ENCODE measurements at regions not wholly inside any gene's neighbourhood (a gene's known extent, or its start where the extent isn't known, plus 50 kb on each side); places are given as distances from the start of the nearest gene placed in this dataset.

DNA sequence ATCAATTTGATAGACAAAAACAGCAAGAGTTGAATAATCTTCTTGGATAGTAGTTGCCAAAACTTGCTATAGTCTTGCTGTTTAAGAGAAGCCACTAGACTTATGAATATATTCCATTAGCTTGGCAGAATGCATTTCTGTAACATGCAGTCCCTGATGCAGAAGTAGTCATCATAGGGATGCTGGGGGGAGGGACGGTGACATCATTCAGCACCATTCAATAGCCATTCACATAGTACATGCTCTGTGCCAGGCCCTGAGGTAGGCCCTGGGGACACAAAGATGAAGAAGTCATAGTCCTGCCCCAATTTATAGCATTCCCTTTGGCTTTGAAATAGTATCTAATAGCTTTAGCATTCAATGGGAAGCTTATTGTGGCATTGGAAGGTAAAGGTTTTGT is 185.5 kb upstream of the AFF2 start:
- TF ChIP-seq, protein P1, sequence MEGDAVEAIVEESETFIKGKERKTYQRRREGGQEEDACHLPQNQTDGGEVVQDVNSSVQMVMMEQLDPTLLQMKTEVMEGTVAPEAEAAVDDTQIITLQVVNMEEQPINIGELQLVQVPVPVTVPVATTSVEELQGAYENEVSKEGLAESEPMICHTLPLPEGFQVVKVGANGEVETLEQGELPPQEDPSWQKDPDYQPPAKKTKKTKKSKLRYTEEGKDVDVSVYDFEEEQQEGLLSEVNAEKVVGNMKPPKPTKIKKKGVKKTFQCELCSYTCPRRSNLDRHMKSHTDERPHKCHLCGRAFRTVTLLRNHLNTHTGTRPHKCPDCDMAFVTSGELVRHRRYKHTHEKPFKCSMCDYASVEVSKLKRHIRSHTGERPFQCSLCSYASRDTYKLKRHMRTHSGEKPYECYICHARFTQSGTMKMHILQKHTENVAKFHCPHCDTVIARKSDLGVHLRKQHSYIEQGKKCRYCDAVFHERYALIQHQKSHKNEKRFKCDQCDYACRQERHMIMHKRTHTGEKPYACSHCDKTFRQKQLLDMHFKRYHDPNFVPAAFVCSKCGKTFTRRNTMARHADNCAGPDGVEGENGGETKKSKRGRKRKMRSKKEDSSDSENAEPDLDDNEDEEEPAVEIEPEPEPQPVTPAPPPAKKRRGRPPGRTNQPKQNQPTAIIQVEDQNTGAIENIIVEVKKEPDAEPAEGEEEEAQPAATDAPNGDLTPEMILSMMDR (IDR thresholded peaks at IDR 0.05; ENCODE audit: partially characterized antibody, unreplicated experiment) = no peak
- Mint-ChIP-seq H3K4me1 (ENCODE audit: low read depth, unreplicated experiment) (no peaks in the 10 kb centered on the region), H3K4me3 (ENCODE audit: unreplicated experiment) (no peak overlapping the region), H3K27me3 (ENCODE audit: unreplicated experiment) (peaks cover 1% of the 10 kb centered on the region), H3K27ac (ENCODE audit: unreplicated experiment) (no peak overlapping the region), H3K9me3 (ENCODE audit: unreplicated experiment) (peaks cover 3% of the 10 kb centered on the region), H3K36me3 (ENCODE audit: unreplicated experiment) (no peaks in the 10 kb centered on the region)
- no peak for DNase-seq

DNA sequence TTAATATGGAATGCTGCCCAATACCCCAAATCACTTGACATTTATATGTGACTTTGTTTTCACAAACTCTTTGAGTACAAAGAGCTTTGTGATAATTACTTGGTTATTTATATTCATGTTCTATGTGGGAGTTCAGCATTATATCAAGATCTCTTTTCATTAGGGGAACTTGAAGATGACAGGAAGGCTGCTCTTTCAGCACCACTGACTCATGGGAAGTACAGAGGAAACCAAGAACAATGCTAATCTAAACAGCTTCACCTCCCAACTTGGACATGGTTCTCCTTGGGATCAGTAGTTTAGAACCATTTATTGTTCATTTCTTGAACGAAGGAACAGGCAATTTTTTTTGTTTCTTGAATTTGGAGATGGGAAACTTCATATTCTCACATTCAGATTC is 184.0 kb upstream of the AFF2 start:
- Mint-ChIP-seq H3K27ac (ENCODE audit: unreplicated experiment) (no peak overlapping the region), H3K27me3 (ENCODE audit: unreplicated experiment) (peaks cover 1% of the 10 kb centered on the region), H3K9me3 (ENCODE audit: unreplicated experiment) (peaks cover 3% of the 10 kb centered on the region), H3K4me1 (ENCODE audit: low read depth, unreplicated experiment) (no peaks in the 10 kb centered on the region), H3K4me3 (ENCODE audit: unreplicated experiment) (no peak overlapping the region), H3K36me3 (ENCODE audit: unreplicated experiment) (no peaks in the 10 kb centered on the region)
- TF ChIP-seq, protein P1 (IDR thresholded peaks at IDR 0.05; ENCODE audit: partially characterized antibody, unreplicated experiment) = no peak
- DNase-seq = no peak

DNA sequence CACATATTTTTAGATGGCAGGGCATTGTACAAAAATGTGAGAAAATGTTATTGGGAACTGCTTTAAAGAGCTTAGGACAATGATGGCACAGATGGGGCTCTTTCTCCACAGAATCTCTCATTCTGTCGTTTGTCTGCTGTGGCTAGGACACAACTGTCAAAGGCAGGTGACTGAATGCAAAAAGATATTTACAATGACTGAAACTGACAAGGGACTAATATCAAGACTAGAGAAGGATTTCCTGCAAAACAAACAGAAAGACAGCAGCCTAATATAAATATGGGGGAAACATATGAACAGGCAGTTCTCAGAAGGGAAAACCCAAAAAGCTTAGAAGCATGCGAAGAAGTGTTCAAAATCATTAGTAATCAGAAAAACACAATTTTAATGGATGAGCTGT is 177.5 kb upstream of the AFF2 start:
- TF ChIP-seq, protein P1 (IDR thresholded peaks at IDR 0.05; ENCODE audit: partially characterized antibody, unreplicated experiment) = no peak
- no peak for DNase-seq
- Mint-ChIP-seq H3K4me3 (ENCODE audit: unreplicated experiment) (no peak overlapping the region), H3K27ac (ENCODE audit: unreplicated experiment) (no peak overlapping the region), H3K4me1 (ENCODE audit: low read depth, unreplicated experiment) (no peaks in the 10 kb centered on the region), H3K36me3 (ENCODE audit: unreplicated experiment) (no peaks in the 10 kb centered on the region), H3K27me3 (ENCODE audit: unreplicated experiment) (peaks cover 1% of the 10 kb centered on the region), H3K9me3 (ENCODE audit: unreplicated experiment) (peaks cover 1% of the 10 kb centered on the region)

DNA sequence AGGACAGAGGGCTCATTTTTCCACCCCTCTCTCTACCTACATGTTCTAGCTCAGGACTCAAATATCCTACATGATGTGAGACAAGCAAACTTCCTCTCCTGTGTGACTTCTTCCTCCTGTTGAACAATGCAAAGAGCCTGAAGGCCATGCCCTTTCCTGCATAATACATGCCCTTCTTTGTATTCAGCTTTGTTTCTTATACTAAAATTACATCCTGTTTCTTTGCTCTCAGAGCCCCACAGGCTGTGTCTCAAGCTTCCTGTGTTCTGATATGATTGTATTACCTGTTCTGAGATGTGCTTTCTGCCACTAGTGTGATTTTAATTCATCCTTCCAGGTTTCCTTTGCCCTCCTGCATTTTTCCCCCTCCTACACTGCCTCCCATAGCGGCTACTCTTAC is 166.4 kb upstream of the AFF2 start:
- DNase-seq = no peak
- H3K27me3 Mint-ChIP-seq (ENCODE audit: unreplicated experiment) = peaks cover 4% of the 10 kb centered on the region
- no peaks in the 10 kb centered on the region for H3K4me1 Mint-ChIP-seq (ENCODE audit: low read depth, unreplicated experiment)
- no peaks in the 10 kb centered on the region for H3K36me3 Mint-ChIP-seq (ENCODE audit: unreplicated experiment)
- TF ChIP-seq, protein P1 (IDR thresholded peaks at IDR 0.05; ENCODE audit: partially characterized antibody, unreplicated experiment) = no peak
- peaks cover 1% of the 10 kb centered on the region for H3K9me3 Mint-ChIP-seq (ENCODE audit: unreplicated experiment)
- no peak overlapping the region for H3K4me3 Mint-ChIP-seq (ENCODE audit: unreplicated experiment)
- H3K27ac Mint-ChIP-seq (ENCODE audit: unreplicated experiment) = no peak overlapping the region

DNA sequence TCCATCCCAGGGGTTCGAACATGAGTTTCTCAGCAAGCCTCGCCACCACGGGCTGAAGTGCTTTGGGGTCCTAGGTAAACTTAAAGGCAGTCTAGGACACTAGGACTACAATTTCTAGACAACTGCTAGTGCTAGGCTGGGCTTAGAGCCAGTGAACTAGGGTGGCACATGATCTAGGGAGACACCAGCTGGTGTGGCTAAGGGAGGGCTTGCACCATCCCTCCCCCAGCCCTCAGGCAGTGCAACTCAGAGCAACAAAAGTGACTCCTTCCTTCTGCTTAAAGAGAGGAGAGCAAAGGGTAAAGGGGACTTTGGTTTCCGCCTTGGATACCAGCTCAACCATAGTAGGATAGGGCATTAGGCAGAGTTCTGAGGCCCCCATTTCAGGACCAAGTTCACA is 162.5 kb upstream of the AFF2 start:
- H3K4me3 Mint-ChIP-seq (ENCODE audit: unreplicated experiment) = no peak overlapping the region
- no peaks in the 10 kb centered on the region for H3K4me1 Mint-ChIP-seq (ENCODE audit: low read depth, unreplicated experiment)
- H3K36me3 Mint-ChIP-seq (ENCODE audit: unreplicated experiment) = no peaks in the 10 kb centered on the region
- H3K27me3 Mint-ChIP-seq (ENCODE audit: unreplicated experiment) = peaks cover 6% of the 10 kb centered on the region
- TF ChIP-seq, protein P1 (IDR thresholded peaks at IDR 0.05; ENCODE audit: partially characterized antibody, unreplicated experiment) = no peak
- H3K27ac Mint-ChIP-seq (ENCODE audit: unreplicated experiment) = no peak overlapping the region
- H3K9me3 Mint-ChIP-seq (ENCODE audit: unreplicated experiment) = no peaks in the 10 kb centered on the region
- no peak for DNase-seq

Measured in glutamatergic neuron (in vitro differentiated cells).